NB4 (cell line): ENCODE measurements at regions not wholly inside any gene's neighbourhood (a gene's known extent, or its start where the extent isn't known, plus 50 kb on each side); places are given as distances from the start of the nearest gene placed in this dataset.

Source experiments
- MYC ChIP-seq: IDR thresholded peaks from 2 replicates; pipeline ENCODE4 v1.6.1; 2011; ENCODE audit warnings: low read depth, low read length
- POLR2A ChIP-seq: IDR thresholded peaks from 2 replicates; pipeline ENCODE4 v1.6.1; 2011; ENCODE audit warnings: mild to moderate bottlenecking; ENCODE audit not compliant: insufficient read length; ENCODE audit errors: extremely low read depth
- TF ChIP-seq, protein P1 (sequence below): IDR thresholded peaks from one replicate; pipeline ENCODE4 v1.5.1; 2012; ENCODE audit warnings: low read depth, low read length
- TF ChIP-seq, protein P2 (sequence below): IDR thresholded peaks from 2 replicates; pipeline ENCODE4 v1.6.1; 2011; ENCODE audit warnings: low read depth, low read length

DNA sequence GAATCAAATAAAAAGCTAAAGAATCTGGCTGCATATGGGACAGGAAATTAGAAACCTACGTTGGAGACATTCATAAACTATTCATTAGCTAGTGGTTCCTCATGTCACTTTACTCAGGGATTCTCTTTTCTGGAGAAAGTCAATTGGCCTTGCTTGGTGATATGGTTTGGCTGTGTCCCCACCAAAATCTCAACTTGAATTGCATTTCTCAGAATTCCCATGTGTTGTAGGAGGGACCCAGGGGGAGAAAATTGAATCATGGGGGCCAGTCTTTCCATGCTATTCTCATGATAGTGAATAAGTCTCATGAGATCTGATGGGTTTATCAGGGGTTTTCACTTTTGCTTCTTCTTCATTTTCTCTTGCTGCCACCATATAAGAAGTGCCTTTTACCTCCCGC lies 91.2 kb upstream of the CD44 start:
- TF ChIP-seq, protein P1, sequence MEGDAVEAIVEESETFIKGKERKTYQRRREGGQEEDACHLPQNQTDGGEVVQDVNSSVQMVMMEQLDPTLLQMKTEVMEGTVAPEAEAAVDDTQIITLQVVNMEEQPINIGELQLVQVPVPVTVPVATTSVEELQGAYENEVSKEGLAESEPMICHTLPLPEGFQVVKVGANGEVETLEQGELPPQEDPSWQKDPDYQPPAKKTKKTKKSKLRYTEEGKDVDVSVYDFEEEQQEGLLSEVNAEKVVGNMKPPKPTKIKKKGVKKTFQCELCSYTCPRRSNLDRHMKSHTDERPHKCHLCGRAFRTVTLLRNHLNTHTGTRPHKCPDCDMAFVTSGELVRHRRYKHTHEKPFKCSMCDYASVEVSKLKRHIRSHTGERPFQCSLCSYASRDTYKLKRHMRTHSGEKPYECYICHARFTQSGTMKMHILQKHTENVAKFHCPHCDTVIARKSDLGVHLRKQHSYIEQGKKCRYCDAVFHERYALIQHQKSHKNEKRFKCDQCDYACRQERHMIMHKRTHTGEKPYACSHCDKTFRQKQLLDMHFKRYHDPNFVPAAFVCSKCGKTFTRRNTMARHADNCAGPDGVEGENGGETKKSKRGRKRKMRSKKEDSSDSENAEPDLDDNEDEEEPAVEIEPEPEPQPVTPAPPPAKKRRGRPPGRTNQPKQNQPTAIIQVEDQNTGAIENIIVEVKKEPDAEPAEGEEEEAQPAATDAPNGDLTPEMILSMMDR = no peak
- TF ChIP-seq POLR2A = no peak
- TF ChIP-seq, protein P2, sequence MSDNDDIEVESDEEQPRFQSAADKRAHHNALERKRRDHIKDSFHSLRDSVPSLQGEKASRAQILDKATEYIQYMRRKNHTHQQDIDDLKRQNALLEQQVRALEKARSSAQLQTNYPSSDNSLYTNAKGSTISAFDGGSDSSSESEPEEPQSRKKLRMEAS = no peak
- TF ChIP-seq MYC = no peak
